Endothelial cell of umbilical vein (primary cell): ENCODE measurements at regions not wholly inside any gene's neighbourhood (a gene's known extent, or its start where the extent isn't known, plus 50 kb on each side); places are given as distances from the start of the nearest gene placed in this dataset.

ENCODE experiments used
- BruUV-seq: library from RNA; stranded (reverse); fragments of 400-500 nt; replicated peaks from 2 replicates; lab custom pipeline; 2021; lab: Mats Ljungman, UMichigan
- CTCF ChIA-PET: fragments of 300-600, 350-600 bp; sonication (Branson Sonifier 250); formaldehyde crosslinking; loops from one replicate; lab custom pipeline; 2021; ENCODE audit warnings: antibody characterized with exemption, inconsistent platforms; lab: Charles Lee
- POLR2A ChIA-PET: fragments of 300-600, 350-600 bp; sonication (Branson Sonifier 250); formaldehyde crosslinking; loops from one replicate; lab custom pipeline; 2021; ENCODE audit warnings: antibody characterized with exemption, inconsistent platforms; lab: Charles Lee
- DNase-seq: peaks from one replicate; pipeline ENCODE4 v3.0.0-alpha.2; 2011; ENCODE audit warnings: low read depth, low spot score
- FAIRE-seq: peaks from 2 replicates; lab custom pipeline; 2011; peaks lifted over from hg19 to GRCh38; lab: Jason Lieb, UNC
- H2AFZ ChIP-seq: 2 replicates; pipeline ENCODE4 v1.6.0; 2012; ENCODE audit warnings: low read depth, low read length, control low read depth, inconsistent platforms
- H3K27ac ChIP-seq: 2 replicates; pipeline ENCODE4 v1.5.1; 2011; ENCODE audit warnings: low read depth, mild to moderate bottlenecking, control low read depth, low read length, moderate library complexity; ENCODE audit not compliant: insufficient read depth
- H3K27me3 ChIP-seq, 2 experiments: 2 replicates each; pipeline versions ENCODE4 v1.6.0 to v1.6.1; 2011; ENCODE audit warnings: low read length in 2 of 2, mixed read lengths in 1 of 2; ENCODE audit not compliant: control insufficient read depth in 2 of 2, insufficient read depth in 2 of 2
- H3K36me3 ChIP-seq, 2 experiments: 2 replicates in 1 of 2; 3 replicates in 1 of 2; pipeline ENCODE4 v1.5.1; 2011; ENCODE audit warnings: low read length in 2 of 2, mild to moderate bottlenecking in 1 of 2, moderate library complexity in 1 of 2; ENCODE audit not compliant: control insufficient read depth in 2 of 2, insufficient read depth in 2 of 2; ENCODE audit errors: extremely low read depth in 1 of 2
- H3K4me1 ChIP-seq: 3 replicates; pipeline ENCODE4 v1.5.1; 2011; ENCODE audit warnings: mild to moderate bottlenecking, low read length; ENCODE audit not compliant: control insufficient read depth, insufficient read depth; ENCODE audit errors: extremely low read depth
- H3K4me2 ChIP-seq: 2 replicates; pipeline ENCODE4 v1.6.1; 2011; ENCODE audit warnings: low read length, control low read depth, mixed read lengths; ENCODE audit not compliant: insufficient read depth
- H3K4me3 ChIP-seq, 3 experiments: fragments of 200-600 bp in 1 of 3; sonication (generic), shearing (Covaris generic) in 1 of 3; replicated peaks in 1 of 3; 2 replicates each; pipeline ENCODE4 v1.5.1; 2011 to 2016; ENCODE audit warnings: control low read depth in 3 of 3, low read length in 3 of 3, mild to moderate bottlenecking in 2 of 3, inconsistent platforms in 1 of 3, low read depth in 1 of 3, moderate library complexity in 1 of 3; ENCODE audit not compliant: insufficient read depth in 1 of 3
- H3K79me2 ChIP-seq: 2 replicates; pipeline ENCODE4 v1.6.0; 2012; ENCODE audit warnings: low read length, inconsistent platforms; ENCODE audit not compliant: control insufficient read depth, insufficient read depth
- H3K9ac ChIP-seq: replicated peaks from 2 replicates; pipeline ENCODE3; 2011; ENCODE audit warnings: low read length, control low read depth; ENCODE audit not compliant: insufficient read depth; ENCODE audit errors: extremely low read depth
- H3K9me1 ChIP-seq: replicated peaks from 3 replicates; pipeline ENCODE4 v1.6.0; 2011; ENCODE audit warnings: mild to moderate bottlenecking, low read length; ENCODE audit not compliant: control insufficient read depth, insufficient read depth; ENCODE audit errors: extremely low read depth
- H3K9me3 ChIP-seq: replicated peaks from 2 replicates; pipeline ENCODE4 v1.5.1; 2012; ENCODE audit warnings: low read length, inconsistent platforms; ENCODE audit not compliant: control insufficient read depth, insufficient read depth
- H4K20me1 ChIP-seq: replicated peaks from 2 replicates; pipeline ENCODE3; 2011; ENCODE audit warnings: mild to moderate bottlenecking, low read length; ENCODE audit not compliant: control insufficient read depth, insufficient read depth; ENCODE audit errors: extremely low read depth
- EZH2 ChIP-seq: IDR thresholded peaks from 2 replicates; pipeline ENCODE4 v1.6.1; 2012; ENCODE audit warnings: borderline replicate concordance, low read depth, mild to moderate bottlenecking, moderate library complexity, low read length, inconsistent platforms; ENCODE audit not compliant: severe bottlenecking
- GATA2 ChIP-seq: IDR thresholded peaks from 2 replicates; pipeline ENCODE4 v1.7.0; 2011; ENCODE audit warnings: low read depth, mild to moderate bottlenecking, moderate library complexity, mixed read lengths, low read length; ENCODE audit not compliant: insufficient read length, insufficient read depth
- JUN ChIP-seq: IDR thresholded peaks from 2 replicates; pipeline ENCODE4 v1.6.1; 2011; ENCODE audit warnings: borderline replicate concordance, low read depth; ENCODE audit not compliant: insufficient read length, insufficient read depth
- MYC ChIP-seq: IDR thresholded peaks from one replicate; pipeline ENCODE4 v1.6.1; 2011; ENCODE audit warnings: mild to moderate bottlenecking, low read depth, low read length
- POLR2A ChIP-seq: IDR thresholded peaks from 2 replicates; pipeline ENCODE4 v1.6.1; 2012; ENCODE audit warnings: low read depth, mild to moderate bottlenecking, control low read depth, low read length
- dilution Hi-C: fragments of 300-500 bp; cut with MboI; formaldehyde crosslinking; loops from one replicate; pipeline ENCODE4 v1.15.0; 2019; ENCODE audit warnings: low sequenced_read_pairs; ENCODE audit not compliant: extremely low pct_ligation_motif_present
- intact Hi-C: fragments of 100-400 bp; cut with micrococcal nuclease; formaldehyde crosslinking; loops from one replicate; pipeline ENCODE4 v1.10.0; 2022
- TF ChIP-seq, protein P1 (sequence below): IDR thresholded peaks from 2 replicates; pipeline ENCODE4 v1.6.1; 2011; ENCODE audit not compliant: insufficient read depth, insufficient read length
- TF ChIP-seq, protein P2 (sequence below), 2 donors: IDR thresholded peaks; 1 replicate in 1 of 2; 2 replicates in 1 of 2; pipeline ENCODE4 v1.5.1; 2011; ENCODE audit warnings: low read length in 2 of 2, mild to moderate bottlenecking in 2 of 2, moderate library complexity in 2 of 2, control low read depth in 1 of 2, inconsistent platforms in 1 of 2, low read depth in 1 of 2; ENCODE audit not compliant: insufficient read depth in 1 of 2; ENCODE audit errors: extremely low read depth in 1 of 2

- dilution Hi-C loops: no loop called here
- POLR2A ChIA-PET: no interaction called here
- H3K4me2 ChIP-seq: no peak overlapping the region
Measured at GRCh38 chr2:66344087-66344663, 90.8 kb upstream of the MEIS1 start.

GRCh38 chr2:66343259-66343658 is 91.7 kb upstream of the MEIS1 start:
- intact Hi-C loops (no loop called here), dilution Hi-C loops (no loop called here)
- no peak overlapping the region for H3K9ac ChIP-seq
- POLR2A ChIA-PET: no interaction called here
- no peak overlapping the region for H3K4me3 ChIP-seq
- H3K4me1 ChIP-seq: no peaks in the 10 kb centered on the region
- CTCF ChIA-PET: no interaction called here
- H3K9me3 ChIP-seq: no peaks in the 10 kb centered on the region
- H3K27ac ChIP-seq: no peak overlapping the region
- H2AFZ ChIP-seq: no peak overlapping the region
- no peak overlapping the region for H3K4me2 ChIP-seq
- H4K20me1 ChIP-seq: no peaks in the 10 kb centered on the region
- FAIRE-seq (no peak), DNase-seq (no peak)
- H3K36me3 ChIP-seq: no peaks in the 10 kb centered on the region
- no peaks in the 10 kb centered on the region for H3K27me3 ChIP-seq
- H3K9me1 ChIP-seq: no peaks in the 10 kb centered on the region
- H3K79me2 ChIP-seq: no peaks in the 10 kb centered on the region
- TF ChIP-seq MYC (no peak), GATA2 (no peak), EZH2 (no peak), JUN (no peak)
- TF ChIP-seq, protein P1, sequence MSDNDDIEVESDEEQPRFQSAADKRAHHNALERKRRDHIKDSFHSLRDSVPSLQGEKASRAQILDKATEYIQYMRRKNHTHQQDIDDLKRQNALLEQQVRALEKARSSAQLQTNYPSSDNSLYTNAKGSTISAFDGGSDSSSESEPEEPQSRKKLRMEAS: no peak
- TF ChIP-seq, protein P2, sequence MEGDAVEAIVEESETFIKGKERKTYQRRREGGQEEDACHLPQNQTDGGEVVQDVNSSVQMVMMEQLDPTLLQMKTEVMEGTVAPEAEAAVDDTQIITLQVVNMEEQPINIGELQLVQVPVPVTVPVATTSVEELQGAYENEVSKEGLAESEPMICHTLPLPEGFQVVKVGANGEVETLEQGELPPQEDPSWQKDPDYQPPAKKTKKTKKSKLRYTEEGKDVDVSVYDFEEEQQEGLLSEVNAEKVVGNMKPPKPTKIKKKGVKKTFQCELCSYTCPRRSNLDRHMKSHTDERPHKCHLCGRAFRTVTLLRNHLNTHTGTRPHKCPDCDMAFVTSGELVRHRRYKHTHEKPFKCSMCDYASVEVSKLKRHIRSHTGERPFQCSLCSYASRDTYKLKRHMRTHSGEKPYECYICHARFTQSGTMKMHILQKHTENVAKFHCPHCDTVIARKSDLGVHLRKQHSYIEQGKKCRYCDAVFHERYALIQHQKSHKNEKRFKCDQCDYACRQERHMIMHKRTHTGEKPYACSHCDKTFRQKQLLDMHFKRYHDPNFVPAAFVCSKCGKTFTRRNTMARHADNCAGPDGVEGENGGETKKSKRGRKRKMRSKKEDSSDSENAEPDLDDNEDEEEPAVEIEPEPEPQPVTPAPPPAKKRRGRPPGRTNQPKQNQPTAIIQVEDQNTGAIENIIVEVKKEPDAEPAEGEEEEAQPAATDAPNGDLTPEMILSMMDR (IDR thresholded peaks at IDR 0.05; ENCODE audit: extremely low read depth in 1 of 2, insufficient read depth in 1 of 2, low read depth in 1 of 2, low read length in 2 of 2): no peak
- BruUV-seq: no TSS peak

More at GRCh38 chr2:66344087-66344663, 90.8 kb upstream of the MEIS1 start:
- no TSS peak for BruUV-seq
- intact Hi-C loops: no loop called here
- no peak overlapping the region for H3K27ac ChIP-seq
- CTCF ChIA-PET: no interaction called here
- DNase-seq: no peak
- no peak overlapping the region for H3K9ac ChIP-seq
- no peaks in the 10 kb centered on the region for H3K79me2 ChIP-seq
- no peak overlapping the region for H2AFZ ChIP-seq
- TF ChIP-seq GATA2 (no peak), POLR2A (no peak)
- TF ChIP-seq, protein P2 (IDR thresholded peaks at IDR 0.05; ENCODE audit: extremely low read depth in 1 of 2, insufficient read depth in 1 of 2, low read depth in 1 of 2, low read length in 2 of 2): no peak
- H3K9me1 ChIP-seq: no peaks in the 10 kb centered on the region
- no peaks in the 10 kb centered on the region for H3K36me3 ChIP-seq
- H3K4me1 ChIP-seq: no peaks in the 10 kb centered on the region
- H4K20me1 ChIP-seq: no peaks in the 10 kb centered on the region
- no peak overlapping the region for H3K4me3 ChIP-seq
- FAIRE-seq: no peak
- no peaks in the 10 kb centered on the region for H3K27me3 ChIP-seq
- no peaks in the 10 kb centered on the region for H3K9me3 ChIP-seq
